ENCODE measurements at regions not wholly inside any gene's neighbourhood (a gene's known extent, or its start where the extent isn't known, plus 50 kb on each side); places are given as distances from the start of the nearest gene placed in this dataset.

DNA sequence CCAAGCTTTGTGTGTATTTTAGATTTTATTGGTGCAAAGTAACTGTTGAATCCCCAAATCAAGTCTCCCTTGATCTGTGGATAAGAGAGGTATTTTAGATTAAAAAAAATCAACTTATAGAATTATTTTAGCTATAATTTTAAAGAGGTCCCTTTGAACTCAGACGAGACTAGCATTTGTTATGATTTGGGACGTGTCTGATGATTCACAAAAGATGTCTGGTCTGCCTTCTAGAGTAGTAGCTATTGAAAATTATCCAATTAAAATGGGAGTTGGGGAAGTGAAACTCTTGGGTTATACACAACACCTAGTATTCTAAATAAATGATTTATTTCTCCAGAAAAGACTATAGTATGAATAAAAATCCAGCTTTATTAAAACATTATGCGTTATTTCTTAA is 227.9 kb upstream of the GRIA4 start:
- TF ChIP-seq CTCF (IDR thresholded peaks at IDR 0.05; ENCODE audit: extremely low read depth, insufficient read depth, missing control alignments), result no peak
- DNase-seq (ENCODE audit: low spot score), result no peak
- in situ Hi-C loops (cut with MboI; ENCODE audit: low pct_unique_long_range_greater_than_20kb, low sequenced_read_pairs, unreplicated experiment), result no loop called here

GRCh38 chr11:105377870-105378269 is 232.0 kb upstream of the GRIA4 start:
- TF ChIP-seq CTCF (IDR thresholded peaks at IDR 0.05; ENCODE audit: extremely low read depth, insufficient read depth, missing control alignments), result no peak
- in situ Hi-C loops (cut with MboI; ENCODE audit: low pct_unique_long_range_greater_than_20kb, low sequenced_read_pairs, unreplicated experiment), result no loop called here
- DNase-seq (ENCODE audit: low spot score), result no peak

- TF ChIP-seq CTCF (IDR thresholded peaks at IDR 0.05; ENCODE audit: extremely low read depth, insufficient read depth, missing control alignments), result no peak
- in situ Hi-C loops (cut with MboI; ENCODE audit: low pct_unique_long_range_greater_than_20kb, low sequenced_read_pairs, unreplicated experiment), result no loop called here
- no peak for DNase-seq (ENCODE audit: low spot score)
These were observed 232.6 kb upstream of the CARD18 start for GRCh38 chr11:105372206-105372605.

DNA sequence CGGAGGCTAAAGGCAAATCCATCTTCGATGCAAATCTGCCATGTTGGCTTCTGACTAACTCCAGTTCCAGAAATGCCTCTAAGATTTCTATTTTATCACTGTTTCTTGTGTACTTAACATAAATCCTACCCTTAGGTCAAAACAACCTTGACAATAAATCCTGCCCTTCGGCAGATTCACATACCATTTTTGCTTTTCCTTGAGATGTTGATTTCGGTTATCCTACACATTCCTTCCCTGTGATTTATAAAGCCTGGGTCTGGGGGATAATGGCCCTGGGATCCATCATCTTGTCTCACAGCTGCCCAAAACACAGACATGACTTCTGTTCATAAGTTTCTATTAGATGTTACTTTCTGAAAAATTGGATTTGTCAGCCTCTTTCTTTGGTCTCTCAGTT is 231.7 kb upstream of the CARD18 start:
- no peak for TF ChIP-seq CTCF (IDR thresholded peaks at IDR 0.05; ENCODE audit: extremely low read depth, insufficient read depth, missing control alignments)
- no peak for DNase-seq (ENCODE audit: low spot score)

GRCh38 chr11:105368711-105369110 is 229.1 kb upstream of the CARD18 start:
- no peak for DNase-seq (ENCODE audit: low spot score)
- in situ Hi-C loops (cut with MboI; ENCODE audit: low pct_unique_long_range_greater_than_20kb, low sequenced_read_pairs, unreplicated experiment), result no loop called here
- TF ChIP-seq CTCF (IDR thresholded peaks at IDR 0.05; ENCODE audit: extremely low read depth, insufficient read depth, missing control alignments), result no peak

More for the DNA sequence above, 231.7 kb upstream of the CARD18 start:
- in situ Hi-C loops (cut with MboI; ENCODE audit: low pct_unique_long_range_greater_than_20kb, low sequenced_read_pairs, unreplicated experiment), result no loop called here

GRCh38 chr11:105367129-105367528 is 227.6 kb upstream of the CARD18 start:
- in situ Hi-C loops (cut with MboI; ENCODE audit: low pct_unique_long_range_greater_than_20kb, low sequenced_read_pairs, unreplicated experiment), result no loop called here
- TF ChIP-seq CTCF (IDR thresholded peaks at IDR 0.05; ENCODE audit: extremely low read depth, insufficient read depth, missing control alignments), result no peak
- no peak for DNase-seq (ENCODE audit: low spot score)

- DNase-seq (ENCODE audit: low spot score), result no peak
- TF ChIP-seq CTCF (IDR thresholded peaks at IDR 0.05; ENCODE audit: extremely low read depth, insufficient read depth, missing control alignments), result no peak
- in situ Hi-C loops (cut with MboI; ENCODE audit: low pct_unique_long_range_greater_than_20kb, low sequenced_read_pairs, unreplicated experiment), result no loop called here
These were observed 222.1 kb upstream of the CARD18 start for GRCh38 chr11:105361651-105362050.

All from GM13977 (cell line).